HEK293T (cell line): ENCODE measurements at regions not wholly inside any gene's neighbourhood (a gene's known extent, or its start where the extent isn't known, plus 50 kb on each side); places are given as distances from the start of the nearest gene placed in this dataset.

ENCODE experiments used
- CTCF ChIA-PET: fragments of 350-600 bp; formaldehyde crosslinking; extraction: SDS; loops from one replicate; lab custom pipeline; 2021; ENCODE audit warnings: antibody characterized with exemption, inconsistent platforms; lab: Yijun Ruan, JAX
- POLR2A ChIA-PET: fragments of 350-600 bp; formaldehyde crosslinking; extraction: SDS; loops from one replicate; lab custom pipeline; 2020; ENCODE audit warnings: antibody characterized with exemption, inconsistent platforms; lab: Yijun Ruan, JAX
- DNase-seq: peaks from one replicate; pipeline ENCODE4 v3.0.0; 2012; ENCODE audit warnings: mixed read lengths; ENCODE audit errors: extremely low spot score
- ARNT ChIP-seq: fragments of 450-650 bp; IDR thresholded peaks from 2 replicates; pipeline ENCODE4 v1.6.1; 2017; ENCODE audit warnings: mild to moderate bottlenecking
- BHLHE40 ChIP-seq: fragments of 450-650 bp; IDR thresholded peaks from 2 replicates; pipeline ENCODE4 v1.6.1; 2016; ENCODE audit warnings: mild to moderate bottlenecking, moderate library complexity, borderline replicate concordance
- ELF4 ChIP-seq: fragments of 450-650 bp; IDR thresholded peaks from 2 replicates; pipeline ENCODE4 v1.6.1; 2017; ENCODE audit warnings: antibody characterized with exemption
- FOXA1 ChIP-seq: fragments of 450-650 bp; IDR thresholded peaks from 2 replicates; pipeline ENCODE4 v1.6.1; 2016; ENCODE audit warnings: mild to moderate bottlenecking
- FOXK2 ChIP-seq: fragments of 450-650 bp; IDR thresholded peaks from 2 replicates; pipeline ENCODE4 v1.6.1; 2016; ENCODE audit warnings: mild to moderate bottlenecking
- FOXM1 ChIP-seq: fragments of 450-650 bp; IDR thresholded peaks from 2 replicates; pipeline ENCODE4 v1.6.1; 2017; ENCODE audit warnings: mild to moderate bottlenecking, borderline replicate concordance
- HDGF ChIP-seq: fragments of 450-650 bp; IDR thresholded peaks from 2 replicates; pipeline ENCODE4 v1.6.1; 2017; ENCODE audit warnings: antibody characterized with exemption, borderline replicate concordance
- L3MBTL2 ChIP-seq: fragments of 450-650 bp; conservative IDR thresholded peaks from 2 replicates; pipeline ENCODE4 v1.6.1; 2016; ENCODE audit warnings: mild to moderate bottlenecking
- LEF1 ChIP-seq: fragments of 450-650 bp; IDR thresholded peaks from 2 replicates; pipeline ENCODE4 v1.6.1; 2017; ENCODE audit warnings: mild to moderate bottlenecking, borderline replicate concordance
- NFRKB ChIP-seq: fragments of 450-650 bp; IDR thresholded peaks from 2 replicates; pipeline ENCODE4 v1.6.1; 2016; ENCODE audit warnings: mild to moderate bottlenecking, moderate library complexity
- SP1 ChIP-seq: fragments of 450-650 bp; IDR thresholded peaks from 2 replicates; pipeline ENCODE4 v1.6.1; 2017
- SUZ12 ChIP-seq: fragments of 450-650 bp; IDR thresholded peaks from 2 replicates; pipeline ENCODE4 v1.6.1; 2016; ENCODE audit warnings: mild to moderate bottlenecking
- TARDBP ChIP-seq: fragments of 450-650 bp; IDR thresholded peaks from 2 replicates; pipeline ENCODE4 v1.6.1; 2016
- ZNF384 ChIP-seq: fragments of 450-650 bp; IDR thresholded peaks from 2 replicates; pipeline ENCODE4 v1.6.1; 2016
- TF ChIP-seq, protein P1 (sequence below): fragments of 450-650 bp; IDR thresholded peaks from 2 replicates; pipeline ENCODE4 v1.6.1; 2016

DNA sequence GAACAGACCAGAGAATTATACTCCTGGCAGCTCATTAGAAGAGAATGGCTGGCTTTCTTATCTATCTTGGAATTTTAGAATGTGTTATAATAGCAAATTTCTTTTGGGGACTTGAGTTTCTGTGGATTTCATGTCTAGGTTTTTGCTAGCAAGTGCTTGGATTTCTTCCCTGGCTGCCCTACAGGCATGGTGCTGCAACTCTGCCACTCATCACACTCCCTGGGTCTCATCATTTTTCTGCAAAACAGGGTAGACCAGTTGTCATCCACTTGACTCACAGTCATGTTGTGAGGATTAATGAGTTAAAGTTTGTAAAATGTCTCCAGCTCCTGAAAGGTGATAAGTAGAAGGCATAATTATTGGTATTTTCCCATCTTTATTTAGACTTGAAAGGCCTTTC lies 60.7 kb upstream of the LCORL start:
- TF ChIP-seq NFRKB (no peak), FOXA1 (no peak), HDGF (no peak), TARDBP (no peak)
- ChIA-PET POLR2A (no interaction called here), CTCF (no interaction called here)
- DNase-seq = no peak

DNA sequence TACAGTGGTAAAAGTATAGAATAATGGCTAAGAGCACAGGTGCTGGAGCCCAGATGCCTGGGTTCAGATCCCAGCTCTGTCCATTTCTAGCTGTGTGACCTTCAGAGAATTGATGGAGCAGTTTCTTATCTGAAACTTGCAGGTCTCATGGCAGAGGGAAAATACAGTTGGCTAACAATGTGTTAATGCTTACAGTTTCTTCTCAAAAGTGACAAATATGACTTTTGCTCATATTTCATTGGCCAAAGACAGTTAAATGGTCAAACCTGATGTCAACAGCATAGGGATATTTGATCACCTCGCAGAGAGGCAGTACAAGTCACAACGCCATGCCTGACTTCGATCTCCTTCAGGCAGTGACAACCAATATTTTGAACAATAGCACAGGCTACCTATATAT lies 60.2 kb upstream of the LCORL start:
- DNase-seq = no peak
- POLR2A ChIA-PET = no interaction called here
- TF ChIP-seq FOXM1 (no peak), ZNF384 (no peak), ARNT (no peak), HDGF (no peak), FOXK2 (no peak), L3MBTL2 (no peak), BHLHE40 (no peak), SP1 (no peak), LEF1 (no peak), NFRKB (no peak), FOXA1 (no peak), ELF4 (no peak), SUZ12 (no peak)
- TF ChIP-seq, protein P1, sequence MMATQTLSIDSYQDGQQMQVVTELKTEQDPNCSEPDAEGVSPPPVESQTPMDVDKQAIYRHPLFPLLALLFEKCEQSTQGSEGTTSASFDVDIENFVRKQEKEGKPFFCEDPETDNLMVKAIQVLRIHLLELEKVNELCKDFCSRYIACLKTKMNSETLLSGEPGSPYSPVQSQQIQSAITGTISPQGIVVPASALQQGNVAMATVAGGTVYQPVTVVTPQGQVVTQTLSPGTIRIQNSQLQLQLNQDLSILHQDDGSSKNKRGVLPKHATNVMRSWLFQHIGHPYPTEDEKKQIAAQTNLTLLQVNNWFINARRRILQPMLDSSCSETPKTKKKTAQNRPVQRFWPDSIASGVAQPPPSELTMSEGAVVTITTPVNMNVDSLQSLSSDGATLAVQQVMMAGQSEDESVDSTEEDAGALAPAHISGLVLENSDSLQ = no peak
- CTCF ChIA-PET = interaction anchor here (0.7 kb wide), 1 partner anchor 46 kb away, joined by 5 read pairs; no protein-coding TSS in a partner anchor

DNA sequence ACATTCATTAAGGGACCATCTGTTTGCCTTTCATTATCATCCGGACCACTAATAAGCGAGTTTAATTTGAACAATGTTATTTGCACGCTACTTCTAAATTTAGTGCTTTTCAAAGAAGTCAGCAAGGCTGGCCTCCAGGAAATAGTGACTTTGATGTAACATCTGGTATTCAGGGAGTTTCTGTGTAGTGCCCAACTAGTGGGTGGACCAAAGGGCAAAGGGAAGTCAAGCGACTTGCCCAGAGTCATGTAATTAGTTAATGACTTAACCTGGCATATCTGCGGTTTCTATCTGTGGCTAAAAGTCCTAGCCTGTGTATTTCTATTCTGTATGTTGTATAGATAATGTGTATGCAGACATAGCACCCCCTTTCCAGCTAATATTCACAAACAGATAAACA lies 56.3 kb upstream of the LCORL start:
- ChIA-PET POLR2A (no interaction called here), CTCF (no interaction called here)
- DNase-seq = no peak
- no peak for TF ChIP-seq TARDBP
- no peak for TF ChIP-seq SP1

DNA sequence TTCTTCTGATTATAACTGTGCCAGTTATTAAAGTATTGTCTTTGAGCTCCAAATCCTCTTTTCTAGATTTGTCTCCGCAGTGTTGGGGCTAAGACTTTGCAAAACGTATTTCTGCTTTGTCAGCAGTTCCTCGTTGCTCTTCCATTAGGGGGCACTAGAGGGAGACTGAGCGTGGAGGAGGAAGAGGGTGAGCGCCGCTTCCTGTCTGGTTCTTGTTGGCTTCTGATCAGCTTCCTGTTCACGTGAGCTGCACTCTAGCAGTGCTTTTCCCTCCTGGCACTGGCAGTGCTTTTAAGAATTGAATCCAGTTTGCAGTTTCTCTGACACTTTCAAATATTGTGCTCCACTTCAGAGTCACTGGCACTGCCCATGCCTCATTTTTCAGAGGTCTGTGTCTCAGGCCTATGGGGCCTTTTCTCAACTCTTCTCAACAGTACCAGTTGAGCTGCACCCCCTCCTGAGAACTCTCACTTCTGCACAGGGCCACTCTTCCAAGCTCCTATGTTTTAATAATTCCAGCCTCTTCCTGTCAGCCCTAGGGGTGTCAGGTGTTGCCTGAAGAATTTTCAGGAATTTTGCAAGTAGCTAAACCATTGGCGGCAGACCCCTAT lies 54.4 kb upstream of the LCORL start:
- ChIA-PET POLR2A (no interaction called here), CTCF (interaction anchor here (0.5 kb wide), 1 partner anchor 16 kb away, joined by 3 read pairs; no protein-coding TSS in a partner anchor)
- TF ChIP-seq BHLHE40 = no peak
- 0 out of 2 replicates have a peak, but pooled peaks have one; percentile 11 for TF ChIP-seq L3MBTL2
- DNase-seq = peak; percentile 36

DNA sequence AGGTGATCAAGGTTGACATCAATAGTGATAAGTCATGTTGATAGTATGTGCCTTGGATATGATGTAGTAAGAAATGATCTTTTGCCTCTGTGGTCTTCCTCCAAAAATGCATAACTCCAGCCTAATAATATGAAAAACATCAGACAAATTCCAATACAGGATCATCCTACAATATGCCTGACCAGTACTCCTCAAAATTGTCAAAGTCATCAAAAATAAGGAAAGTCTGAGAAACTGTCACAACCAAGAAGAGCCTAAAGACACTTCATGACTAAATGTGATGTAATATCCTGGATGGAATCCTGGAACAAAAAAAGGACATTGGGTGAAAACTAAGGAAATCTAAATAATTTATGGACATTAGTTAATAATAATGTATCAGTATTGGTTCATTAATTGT lies 50.3 kb upstream of the LCORL start:
- ChIA-PET POLR2A (no interaction called here), CTCF (no interaction called here)
- no peak for TF ChIP-seq TARDBP
- TF ChIP-seq LEF1 = no peak
- TF ChIP-seq FOXK2 = no peak
- TF ChIP-seq ELF4 = no peak
- no peak for TF ChIP-seq FOXA1
- no peak for DNase-seq
